ENCODE measurements at regions not wholly inside any gene's neighbourhood (a gene's known extent, or its start where the extent isn't known, plus 50 kb on each side); places are given as distances from the start of the nearest gene placed in this dataset.

GRCh38 chr2:16070648-16070971 is 130.3 kb downstream of the MYCN start:
- TF ChIP-seq, protein P1, sequence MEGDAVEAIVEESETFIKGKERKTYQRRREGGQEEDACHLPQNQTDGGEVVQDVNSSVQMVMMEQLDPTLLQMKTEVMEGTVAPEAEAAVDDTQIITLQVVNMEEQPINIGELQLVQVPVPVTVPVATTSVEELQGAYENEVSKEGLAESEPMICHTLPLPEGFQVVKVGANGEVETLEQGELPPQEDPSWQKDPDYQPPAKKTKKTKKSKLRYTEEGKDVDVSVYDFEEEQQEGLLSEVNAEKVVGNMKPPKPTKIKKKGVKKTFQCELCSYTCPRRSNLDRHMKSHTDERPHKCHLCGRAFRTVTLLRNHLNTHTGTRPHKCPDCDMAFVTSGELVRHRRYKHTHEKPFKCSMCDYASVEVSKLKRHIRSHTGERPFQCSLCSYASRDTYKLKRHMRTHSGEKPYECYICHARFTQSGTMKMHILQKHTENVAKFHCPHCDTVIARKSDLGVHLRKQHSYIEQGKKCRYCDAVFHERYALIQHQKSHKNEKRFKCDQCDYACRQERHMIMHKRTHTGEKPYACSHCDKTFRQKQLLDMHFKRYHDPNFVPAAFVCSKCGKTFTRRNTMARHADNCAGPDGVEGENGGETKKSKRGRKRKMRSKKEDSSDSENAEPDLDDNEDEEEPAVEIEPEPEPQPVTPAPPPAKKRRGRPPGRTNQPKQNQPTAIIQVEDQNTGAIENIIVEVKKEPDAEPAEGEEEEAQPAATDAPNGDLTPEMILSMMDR (IDR thresholded peaks at IDR 0.05): no peak
- TF ChIP-seq ZFX (IDR thresholded peaks at IDR 0.05; ENCODE audit: borderline replicate concordance): no peak

All from 22Rv1 (cell line).